ENCODE measurements at regions not wholly inside any gene's neighbourhood (a gene's known extent, or its start where the extent isn't known, plus 50 kb on each side); places are given as distances from the start of the nearest gene placed in this dataset.

- TF ChIP-seq CTCF (conservative IDR thresholded peaks at IDR 0.05; ENCODE audit: low read depth, low read length) = no peak
- no peak overlapping the region for H3K4me2 ChIP-seq
- H3K27me3 ChIP-seq (ENCODE audit: insufficient read depth, low read depth) = no peaks in the 10 kb centered on the region
- H3K27ac ChIP-seq = no peak overlapping the region
- no peaks in the 10 kb centered on the region for H4K20me1 ChIP-seq (ENCODE audit: insufficient read depth)
- H2AFZ ChIP-seq (ENCODE audit: low read depth) = no peak overlapping the region
- H3K4me3 ChIP-seq (IDR thresholded peaks at IDR 0.05; ENCODE audit: insufficient read depth, low read depth, low read length) = no peak overlapping the region
- no peaks in the 10 kb centered on the region for H3K36me3 ChIP-seq (ENCODE audit: insufficient read depth)
- no peaks in the 10 kb centered on the region for H3K4me1 ChIP-seq (ENCODE audit: low read depth, poor library complexity, severe bottlenecking)
- no peaks in the 10 kb centered on the region for H3K79me2 ChIP-seq (ENCODE audit: insufficient read depth, low read depth)
- H3K9ac ChIP-seq = no peak overlapping the region
Observed at GRCh38 chr14:95379634-95380033, 59.9 kb upstream of the CLMN start.

GRCh38 chr14:95375539-95376109 is 55.9 kb upstream of the CLMN start:
- no peak overlapping the region for H3K9ac ChIP-seq
- no peaks in the 10 kb centered on the region for H4K20me1 ChIP-seq (ENCODE audit: insufficient read depth)
- no peak overlapping the region for H3K4me2 ChIP-seq
- no peaks in the 10 kb centered on the region for H3K4me1 ChIP-seq (ENCODE audit: low read depth, poor library complexity, severe bottlenecking)
- no peak overlapping the region for H2AFZ ChIP-seq (ENCODE audit: low read depth)
- no peaks in the 10 kb centered on the region for H3K79me2 ChIP-seq (ENCODE audit: insufficient read depth, low read depth)
- no peaks in the 10 kb centered on the region for H3K36me3 ChIP-seq (ENCODE audit: insufficient read depth)
- no peak overlapping the region for H3K27ac ChIP-seq
- TF ChIP-seq CTCF (conservative IDR thresholded peaks at IDR 0.05; ENCODE audit: low read depth, low read length) = no peak
- no peak overlapping the region for H3K4me3 ChIP-seq (IDR thresholded peaks at IDR 0.05; ENCODE audit: insufficient read depth, low read depth, low read length)
- no peaks in the 10 kb centered on the region for H3K27me3 ChIP-seq (ENCODE audit: insufficient read depth, low read depth)

GRCh38 chr14:95374239-95374997 is 54.7 kb upstream of the CLMN start:
- H3K36me3 ChIP-seq (ENCODE audit: insufficient read depth) = no peaks in the 10 kb centered on the region
- H3K4me3 ChIP-seq (IDR thresholded peaks at IDR 0.05; ENCODE audit: insufficient read depth, low read depth, low read length) = no peak overlapping the region
- no peaks in the 10 kb centered on the region for H3K27me3 ChIP-seq (ENCODE audit: insufficient read depth, low read depth)
- H3K9ac ChIP-seq = no peak overlapping the region
- H3K79me2 ChIP-seq (ENCODE audit: insufficient read depth, low read depth) = no peaks in the 10 kb centered on the region
- H3K4me2 ChIP-seq = no peak overlapping the region
- no peaks in the 10 kb centered on the region for H3K4me1 ChIP-seq (ENCODE audit: low read depth, poor library complexity, severe bottlenecking)
- H2AFZ ChIP-seq (ENCODE audit: low read depth) = no peak overlapping the region
- TF ChIP-seq CTCF (conservative IDR thresholded peaks at IDR 0.05; ENCODE audit: low read depth, low read length) = no peak
- no peaks in the 10 kb centered on the region for H4K20me1 ChIP-seq (ENCODE audit: insufficient read depth)
- no peak overlapping the region for H3K27ac ChIP-seq

- no peak overlapping the region for H2AFZ ChIP-seq (ENCODE audit: low read depth)
- TF ChIP-seq CTCF (conservative IDR thresholded peaks at IDR 0.05; ENCODE audit: low read depth, low read length) = no peak
- no peaks in the 10 kb centered on the region for H4K20me1 ChIP-seq (ENCODE audit: insufficient read depth)
- H3K27me3 ChIP-seq (ENCODE audit: insufficient read depth, low read depth) = no peaks in the 10 kb centered on the region
- H3K9ac ChIP-seq = no peak overlapping the region
- no peaks in the 10 kb centered on the region for H3K79me2 ChIP-seq (ENCODE audit: insufficient read depth, low read depth)
- H3K4me2 ChIP-seq = no peak overlapping the region
- H3K4me1 ChIP-seq (ENCODE audit: low read depth, poor library complexity, severe bottlenecking) = no peaks in the 10 kb centered on the region
- no peaks in the 10 kb centered on the region for H3K36me3 ChIP-seq (ENCODE audit: insufficient read depth)
- no peak overlapping the region for H3K4me3 ChIP-seq (IDR thresholded peaks at IDR 0.05; ENCODE audit: insufficient read depth, low read depth, low read length)
- no peak overlapping the region for H3K27ac ChIP-seq
Observed at GRCh38 chr14:95370076-95370475, 50.4 kb upstream of the CLMN start.
